A549 (cell line): ENCODE measurements at regions not wholly inside any gene's neighbourhood (a gene's known extent, or its start where the extent isn't known, plus 50 kb on each side); places are given as distances from the start of the nearest gene placed in this dataset.

ENCODE experiments used
- BHLHE40 ChIP-seq: IDR thresholded peaks from 2 replicates; pipeline ENCODE4 v1.6.1; 2012; ENCODE audit warnings: low read depth, low read length, inconsistent platforms
- CEBPB ChIP-seq, 2 experiments: fragments of >200 bp in 1 of 2; sonication (Bioruptor Twin) in 1 of 2; formaldehyde crosslinking in 1 of 2; IDR thresholded peaks; 2 replicates each; pipeline ENCODE4 v1.6.1; 2012 to 2016
- EP300 ChIP-seq, 2 experiments: fragments of >200 bp; sonication (Bioruptor Twin); formaldehyde crosslinking; IDR thresholded peaks; 2 replicates in 1 of 2; 3 replicates in 1 of 2; pipeline ENCODE4 v1.6.1; 2016 to 2017
- POLR2A ChIP-seq: IDR thresholded peaks from 2 replicates; pipeline ENCODE4 v1.6.1; 2012; ENCODE audit warnings: mild to moderate bottlenecking, low read length
- RAD21 ChIP-seq, 2 experiments: fragments of >200 bp in 1 of 2; sonication (Bioruptor Twin) in 1 of 2; formaldehyde crosslinking in 1 of 2; IDR thresholded peaks in 1 of 2; conservative IDR thresholded peaks in 1 of 2; 2 replicates in 1 of 2; 3 replicates in 1 of 2; pipeline ENCODE4 v1.6.1; 2012 to 2018; ENCODE audit warnings: inconsistent platforms in 1 of 2
- SMC3 ChIP-seq: fragments of >200 bp; sonication (Bioruptor Twin); formaldehyde crosslinking; IDR thresholded peaks from 3 replicates; pipeline ENCODE4 v1.6.1; 2018; ENCODE audit warnings: inconsistent platforms
- TF ChIP-seq, protein P1 (sequence below): fragments of >200 bp; sonication (Bioruptor Twin); formaldehyde crosslinking; IDR thresholded peaks from 3 replicates; pipeline ENCODE4 v1.5.1; 2016

DNA sequence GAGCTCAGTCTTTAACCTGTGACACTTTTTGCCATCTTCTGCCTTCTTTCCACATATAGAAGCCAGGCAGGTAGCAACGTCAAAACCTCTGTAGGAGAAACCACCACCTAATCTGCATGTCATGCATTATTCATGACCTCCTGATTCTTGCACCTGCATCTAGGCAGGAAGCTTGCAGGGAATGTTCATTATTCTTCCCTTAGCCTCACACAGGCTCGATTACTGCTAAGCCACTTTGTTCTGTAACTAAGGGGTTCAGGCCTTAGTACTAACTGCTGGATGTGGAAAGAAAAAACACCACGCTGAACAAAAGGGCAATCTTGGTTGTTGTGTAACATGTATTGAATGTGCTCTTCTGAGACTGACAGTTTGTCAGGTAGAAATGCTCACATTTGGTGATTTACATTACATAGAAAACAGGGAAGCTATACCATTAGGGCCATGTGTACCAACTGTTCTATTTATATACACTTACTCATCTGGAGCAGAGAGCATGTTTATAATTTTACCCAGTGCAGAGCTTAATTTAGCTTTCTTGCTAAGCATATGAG is 366.9 kb downstream of the KLF12 start:
- no peak for TF ChIP-seq POLR2A
- TF ChIP-seq BHLHE40, result no peak
- TF ChIP-seq RAD21 (conservative IDR thresholded peaks at IDR 0.05 in 1 of 2, IDR thresholded peaks at IDR 0.05 in 1 of 2), result no peak
- TF ChIP-seq SMC3, result no peak
- TF ChIP-seq, protein P1, sequence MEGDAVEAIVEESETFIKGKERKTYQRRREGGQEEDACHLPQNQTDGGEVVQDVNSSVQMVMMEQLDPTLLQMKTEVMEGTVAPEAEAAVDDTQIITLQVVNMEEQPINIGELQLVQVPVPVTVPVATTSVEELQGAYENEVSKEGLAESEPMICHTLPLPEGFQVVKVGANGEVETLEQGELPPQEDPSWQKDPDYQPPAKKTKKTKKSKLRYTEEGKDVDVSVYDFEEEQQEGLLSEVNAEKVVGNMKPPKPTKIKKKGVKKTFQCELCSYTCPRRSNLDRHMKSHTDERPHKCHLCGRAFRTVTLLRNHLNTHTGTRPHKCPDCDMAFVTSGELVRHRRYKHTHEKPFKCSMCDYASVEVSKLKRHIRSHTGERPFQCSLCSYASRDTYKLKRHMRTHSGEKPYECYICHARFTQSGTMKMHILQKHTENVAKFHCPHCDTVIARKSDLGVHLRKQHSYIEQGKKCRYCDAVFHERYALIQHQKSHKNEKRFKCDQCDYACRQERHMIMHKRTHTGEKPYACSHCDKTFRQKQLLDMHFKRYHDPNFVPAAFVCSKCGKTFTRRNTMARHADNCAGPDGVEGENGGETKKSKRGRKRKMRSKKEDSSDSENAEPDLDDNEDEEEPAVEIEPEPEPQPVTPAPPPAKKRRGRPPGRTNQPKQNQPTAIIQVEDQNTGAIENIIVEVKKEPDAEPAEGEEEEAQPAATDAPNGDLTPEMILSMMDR, result no peak
- TF ChIP-seq EP300 (IDR thresholded peaks at IDR 0.05), result no peak
- no peak for TF ChIP-seq CEBPB (IDR thresholded peaks at IDR 0.05)
